GM19238 (cell line): ENCODE measurements at regions not wholly inside any gene's neighbourhood (a gene's known extent, or its start where the extent isn't known, plus 50 kb on each side); places are given as distances from the start of the nearest gene placed in this dataset.

ENCODE experiments used
- DNase-seq: peaks from one replicate; pipeline ENCODE4 v3.0.0; 2011; ENCODE audit warnings: low spot score; ENCODE audit not compliant: insufficient read length

DNA sequence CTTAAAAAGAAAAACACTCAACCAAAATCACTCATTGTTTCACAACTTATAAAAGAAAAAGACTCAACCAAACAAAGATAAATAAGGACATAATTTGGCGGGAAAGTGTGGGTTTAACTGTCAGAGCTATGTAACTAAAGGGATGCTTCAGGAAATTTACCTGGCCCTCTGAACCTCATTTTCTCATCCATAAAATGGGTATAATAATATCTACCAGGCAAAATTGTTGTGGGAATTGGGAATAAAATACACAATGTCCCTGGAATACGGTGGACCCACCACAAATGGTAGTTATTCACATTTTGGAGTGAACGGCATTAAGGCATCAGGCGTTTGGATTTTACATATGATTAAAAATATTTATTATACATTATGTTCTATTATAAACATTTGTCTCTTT is 228.5 kb upstream of the ANKRD55 start:
- no peak for DNase-seq

DNA sequence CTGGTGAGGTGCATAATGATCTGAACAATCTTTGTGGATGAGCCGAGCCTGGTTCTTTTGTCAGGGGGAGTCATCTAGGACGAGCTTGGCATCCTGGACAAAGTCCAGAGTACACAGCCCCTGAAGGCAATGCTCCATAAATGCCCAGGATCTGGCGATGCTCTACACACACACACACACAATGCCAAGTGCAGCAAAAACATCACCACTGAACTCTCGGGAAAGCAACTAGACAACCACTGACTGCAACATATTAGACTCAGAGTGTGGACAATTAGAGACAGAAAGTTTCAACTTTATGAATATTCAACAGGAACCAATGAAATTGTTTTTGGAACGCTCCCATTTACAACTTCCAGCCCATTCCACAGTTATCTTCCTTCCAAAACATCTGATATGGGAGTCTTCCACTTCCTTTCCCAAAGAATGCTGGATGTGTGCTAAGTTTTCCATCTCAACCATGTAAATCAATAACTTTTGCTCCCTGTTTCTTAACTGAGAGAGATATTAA is 227.6 kb upstream of the ANKRD55 start:
- DNase-seq, result no peak

DNA sequence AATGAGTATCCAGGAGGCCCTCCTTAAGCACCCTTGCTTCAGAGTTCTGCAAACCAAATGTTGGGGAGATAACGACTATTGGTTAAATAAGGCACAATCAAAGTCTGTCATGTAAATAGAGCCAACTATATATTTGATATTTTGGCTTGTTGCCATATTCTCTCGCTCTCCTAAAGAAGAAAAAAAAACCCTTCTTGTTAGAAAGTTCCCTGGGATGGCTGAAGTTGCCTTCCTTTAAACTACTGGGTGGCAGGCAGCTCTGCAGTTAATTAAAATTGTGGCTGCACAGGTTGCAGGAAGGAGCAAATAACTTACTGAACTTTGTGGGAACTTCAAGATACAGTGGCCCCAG is 227.0 kb upstream of the ANKRD55 start:
- DNase-seq, result no peak

DNA sequence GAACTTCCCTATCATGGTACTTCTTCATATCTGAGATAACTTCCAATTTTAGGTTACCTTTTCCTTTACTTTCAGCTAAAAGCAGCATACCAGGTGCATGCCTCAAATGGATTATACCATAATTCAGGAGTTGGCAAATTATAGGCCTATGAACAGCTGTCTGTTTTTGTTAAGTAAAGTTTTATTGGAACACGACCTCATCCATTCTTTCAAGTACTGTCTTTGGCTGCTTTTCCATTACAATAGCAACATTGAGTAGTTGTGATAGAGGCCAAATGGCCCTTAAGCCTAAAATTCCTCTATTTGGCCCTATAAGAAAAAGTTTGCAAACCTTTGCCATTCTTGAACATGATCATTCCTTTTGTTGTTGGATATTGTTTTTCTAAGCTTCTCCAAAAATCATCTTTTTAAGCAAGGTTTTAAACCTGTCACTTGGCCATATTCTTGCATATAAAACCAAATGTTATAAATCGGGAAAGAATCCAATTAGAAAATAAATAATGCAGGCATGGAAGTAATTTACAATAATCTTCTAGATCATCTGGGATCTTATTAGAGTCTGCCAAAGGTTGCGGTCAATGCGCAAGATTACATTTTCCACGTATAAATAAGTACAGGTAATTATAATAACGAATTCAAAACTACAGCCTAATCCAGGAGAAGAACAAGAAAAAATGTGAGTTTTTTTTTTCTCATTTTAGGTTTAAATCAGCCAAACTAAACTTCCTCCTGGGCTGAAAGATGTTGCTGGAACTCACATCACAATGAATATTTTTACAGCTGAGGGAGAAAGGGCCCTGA is 226.5 kb upstream of the ANKRD55 start:
- DNase-seq, result no peak

DNA sequence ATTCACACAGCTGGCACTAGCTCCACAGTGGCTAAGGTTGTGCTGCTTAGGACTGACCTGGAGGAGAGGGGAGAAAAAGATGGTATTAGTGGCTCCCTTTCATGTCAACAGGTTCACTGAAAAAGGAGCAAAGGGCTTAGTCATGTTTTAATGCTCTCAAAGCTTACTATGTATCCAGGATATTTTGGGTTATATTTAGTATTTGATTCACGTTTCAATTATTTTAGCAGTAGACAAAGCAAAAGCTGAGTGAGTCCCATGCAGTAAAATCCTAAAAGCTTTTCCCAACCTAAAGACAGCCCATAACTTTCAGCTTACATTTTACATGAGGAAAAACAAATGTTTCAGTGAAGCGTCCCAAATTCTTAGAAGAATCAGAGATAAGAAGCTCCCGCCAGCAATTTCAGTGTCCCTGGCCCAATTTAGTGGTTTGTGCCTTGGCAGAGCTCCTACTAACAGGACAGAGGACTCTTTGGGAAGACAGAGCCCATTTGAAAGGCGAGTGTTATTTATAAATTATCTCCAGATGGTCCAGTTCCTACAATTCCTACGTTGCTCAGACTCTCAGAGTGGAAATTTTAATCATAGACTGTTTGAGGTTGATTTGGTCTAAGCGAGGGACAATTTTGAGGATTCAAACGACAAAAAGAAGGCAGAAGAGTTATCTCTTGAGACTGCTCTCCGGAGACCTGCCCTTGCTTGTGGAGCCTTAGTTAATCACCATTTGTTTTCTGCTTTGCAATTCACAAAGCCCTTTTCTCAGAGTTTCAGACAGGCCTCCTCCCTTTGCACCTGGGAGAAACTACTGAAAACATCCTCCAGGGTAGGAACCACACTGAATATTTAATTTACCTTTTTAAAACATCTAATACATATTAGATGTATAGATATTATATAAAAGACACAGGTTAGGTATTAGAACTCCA is 225.0 kb upstream of the ANKRD55 start:
- DNase-seq, result no peak

DNA sequence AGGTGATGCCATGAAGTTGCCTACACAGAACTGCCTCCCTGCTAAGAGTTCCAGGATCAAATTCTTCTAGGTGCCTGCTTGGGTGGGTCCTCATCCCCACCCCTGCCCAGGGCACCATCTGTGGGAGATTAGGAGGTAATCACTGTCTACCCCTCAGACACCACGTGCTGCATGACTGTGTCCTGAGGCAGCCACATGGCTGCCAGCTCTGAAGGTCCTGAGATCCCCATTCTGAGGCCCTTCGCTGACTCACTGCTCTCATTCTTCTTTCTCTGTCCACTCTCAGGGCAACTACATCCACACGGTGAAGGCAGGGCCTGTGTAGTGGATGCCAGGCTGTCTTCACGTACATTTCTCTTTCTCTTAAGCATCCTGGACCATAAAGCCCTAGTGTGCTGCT is 222.9 kb upstream of the ANKRD55 start:
- DNase-seq, result no peak

DNA sequence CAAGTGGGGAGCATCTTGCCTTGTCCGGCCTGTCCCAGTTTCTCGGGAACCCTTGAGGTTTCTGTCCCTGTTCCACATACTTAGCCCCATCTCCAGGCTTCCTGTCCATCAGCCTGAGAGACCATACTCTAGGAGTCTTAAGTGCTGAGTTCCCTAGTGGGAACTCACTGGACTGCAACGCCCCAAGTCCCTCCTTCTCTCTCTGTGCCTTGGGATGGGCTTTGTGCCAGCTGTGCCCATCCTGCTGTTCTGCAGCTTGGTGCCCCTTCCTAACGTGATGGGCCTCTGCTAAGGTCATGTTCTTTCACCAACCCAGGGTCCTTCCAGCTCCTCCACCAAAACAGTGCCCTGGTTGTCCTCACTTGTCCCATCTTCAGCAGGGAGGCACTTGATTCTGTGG is 222.3 kb upstream of the ANKRD55 start:
- DNase-seq, result no peak

DNA sequence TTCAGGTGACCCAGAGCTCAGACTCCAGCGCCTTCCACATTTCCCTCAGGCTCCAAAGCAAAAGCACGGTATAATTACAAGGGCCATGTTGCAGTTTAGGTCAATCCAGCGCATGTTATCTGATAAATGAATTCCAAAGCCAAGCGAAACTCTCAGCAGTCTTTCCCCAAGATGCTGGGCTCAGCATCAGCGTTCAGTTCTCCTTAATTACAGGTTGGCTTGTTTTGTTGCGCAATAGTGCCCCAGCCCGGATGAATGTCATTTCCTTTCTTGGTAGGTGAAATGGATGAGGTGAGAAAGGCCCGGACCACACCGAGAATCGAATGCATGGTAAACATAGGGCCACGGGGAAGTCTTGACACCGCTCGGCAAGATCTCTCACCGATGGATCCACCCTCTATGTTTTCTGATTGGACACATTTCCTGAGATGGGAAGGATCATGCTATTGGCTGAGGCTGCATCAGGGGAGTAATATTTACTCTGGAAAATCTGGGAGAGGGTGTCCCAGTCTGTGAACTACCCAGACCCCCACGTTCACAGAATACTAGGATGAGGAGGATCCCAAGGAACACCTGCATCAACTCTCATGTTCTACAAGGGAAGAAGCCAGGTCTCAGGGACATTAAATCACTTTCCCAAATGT is 221.2 kb upstream of the ANKRD55 start:
- no peak for DNase-seq

DNA sequence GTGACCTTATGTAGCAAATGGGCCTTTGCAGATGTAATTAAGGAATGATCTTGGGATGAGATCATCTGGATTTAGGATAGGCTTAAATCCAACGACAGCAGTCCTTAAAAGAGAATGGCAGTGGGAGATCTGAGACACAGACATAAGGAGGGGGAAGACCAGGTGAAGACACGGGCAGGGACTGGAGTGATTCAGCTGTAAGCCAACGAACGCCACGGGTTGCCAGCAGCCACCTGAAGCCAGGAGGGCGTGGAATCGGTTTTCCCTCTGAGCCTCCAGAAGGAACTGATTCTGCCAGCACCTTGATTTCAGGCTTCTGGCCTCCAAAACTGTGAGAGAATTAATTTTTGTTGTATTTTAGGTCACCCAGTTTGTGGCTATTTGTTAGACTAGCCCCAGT is 218.6 kb upstream of the ANKRD55 start:
- DNase-seq, result no peak

DNA sequence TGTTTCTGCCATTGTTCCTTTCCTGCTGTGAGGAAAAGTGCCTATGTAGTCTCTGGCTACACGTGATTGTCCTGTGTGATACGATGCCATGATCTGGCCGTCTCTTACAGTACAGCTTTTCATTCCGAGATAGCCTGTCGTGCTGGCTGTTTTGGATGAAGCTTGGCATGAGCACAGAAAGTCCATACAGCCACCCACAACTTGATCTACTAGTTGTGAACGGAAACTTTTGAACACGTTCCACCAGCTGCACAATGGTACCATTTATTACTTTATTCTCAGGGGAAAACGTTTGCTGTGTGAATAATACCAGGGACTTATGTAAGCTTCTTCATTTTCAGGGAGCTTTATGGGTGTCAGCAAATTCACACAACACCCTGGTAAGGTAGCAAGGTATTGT is 217.6 kb upstream of the ANKRD55 start:
- DNase-seq, result no peak

DNA sequence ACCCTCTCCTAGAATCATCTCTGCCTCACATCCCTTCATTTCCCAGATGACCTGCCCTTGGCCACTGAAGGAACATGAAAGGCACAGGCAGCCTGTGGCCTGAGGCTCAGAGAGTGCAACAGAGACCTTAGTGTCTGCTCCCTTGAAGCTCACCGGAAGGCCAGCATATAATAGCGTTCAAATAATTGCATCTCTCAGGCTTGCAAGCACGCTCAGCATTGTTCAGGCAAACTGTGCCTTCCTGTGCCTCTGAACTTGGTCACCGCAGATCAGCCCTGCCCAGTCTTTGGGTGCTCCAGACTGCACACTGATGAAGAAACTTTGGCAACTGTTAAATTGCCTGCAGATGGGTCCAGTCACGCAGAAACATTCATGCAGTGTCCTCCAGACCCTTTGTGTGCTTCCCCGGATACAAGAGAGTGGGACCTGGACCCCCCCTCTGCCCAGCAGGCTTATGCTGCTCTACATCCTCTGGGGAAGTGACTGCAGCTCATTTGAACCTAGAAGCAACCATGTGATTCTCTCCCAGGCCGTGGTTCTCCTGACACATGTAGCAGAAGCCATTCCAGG is 216.0 kb upstream of the ANKRD55 start:
- no peak for DNase-seq

DNA sequence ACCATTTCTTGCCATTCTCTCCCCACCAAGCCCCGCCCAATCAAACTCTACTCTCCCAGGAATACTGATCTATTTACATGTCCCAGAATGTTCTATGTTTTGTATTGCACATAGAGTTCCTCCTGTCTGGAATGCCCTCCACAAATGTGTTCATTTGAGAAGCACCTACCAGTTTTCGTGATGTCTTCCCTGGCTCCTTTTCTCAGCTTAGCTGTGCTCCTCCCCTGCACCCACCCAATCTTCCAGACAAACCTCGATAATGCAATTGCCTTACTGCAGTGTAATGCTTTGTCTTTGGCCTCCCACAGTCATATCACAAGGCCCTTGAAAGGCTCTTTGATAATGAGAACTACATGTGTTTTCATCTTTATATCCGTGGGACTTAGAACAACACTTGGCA is 214.5 kb upstream of the ANKRD55 start:
- no peak for DNase-seq

DNA sequence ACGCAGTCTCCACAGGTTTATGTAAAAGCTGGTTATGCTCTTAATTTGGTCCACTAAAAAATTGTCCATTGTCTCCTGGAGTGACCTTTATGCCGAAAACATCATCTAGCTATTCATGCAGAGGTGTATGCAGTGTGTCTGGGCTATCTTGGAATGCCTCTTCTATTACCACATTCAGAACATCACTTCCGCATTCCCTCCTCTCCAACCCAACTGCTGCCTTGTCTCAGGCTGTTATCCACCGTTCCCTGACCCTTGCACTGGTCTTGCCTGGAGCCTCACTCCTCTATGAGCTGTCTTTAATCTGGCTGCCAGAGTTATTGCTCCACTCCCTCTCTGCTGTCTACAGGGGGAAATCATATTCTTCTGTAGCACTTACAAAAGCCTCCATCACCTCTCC is 214.1 kb upstream of the ANKRD55 start:
- DNase-seq, result no peak

DNA sequence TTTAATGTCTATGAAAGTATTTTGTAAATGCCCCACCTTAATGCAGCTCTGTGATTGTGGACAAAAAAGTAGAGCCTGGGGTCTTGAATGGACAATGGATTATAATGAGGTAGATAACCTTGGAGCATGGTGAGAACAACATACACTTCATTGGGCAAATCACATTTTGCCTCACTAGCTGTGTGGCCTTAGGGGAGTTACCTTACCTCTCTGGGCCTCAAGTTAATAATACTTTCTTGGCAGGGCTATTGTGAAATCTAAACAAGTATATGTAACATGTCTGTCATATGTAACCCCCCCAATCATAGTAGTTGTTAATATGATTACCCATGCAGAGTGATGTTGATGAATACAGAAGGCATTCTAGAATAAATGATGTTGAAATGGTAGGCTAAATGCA is 213.6 kb upstream of the ANKRD55 start:
- DNase-seq, result no peak

DNA sequence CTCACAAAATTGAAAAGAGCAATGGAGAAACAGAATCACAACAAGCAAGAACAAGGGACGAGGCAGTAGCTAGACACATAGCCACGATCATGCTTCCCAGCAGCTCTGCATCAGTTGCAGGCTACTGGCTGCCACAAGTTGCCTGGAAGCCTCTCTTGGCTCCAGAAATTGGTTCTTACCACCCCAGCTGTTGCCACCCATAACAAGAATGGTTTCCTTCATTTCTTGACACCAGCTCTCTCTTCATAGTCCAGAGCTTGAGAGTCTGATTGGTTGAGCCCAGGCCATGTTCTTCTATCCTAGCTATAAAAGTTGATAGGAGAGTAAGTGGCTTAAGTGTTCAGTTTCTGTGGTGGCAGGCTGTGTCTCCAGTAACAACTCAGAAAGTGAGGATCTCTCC is 210.7 kb upstream of the ANKRD55 start:
- no peak for DNase-seq

DNA sequence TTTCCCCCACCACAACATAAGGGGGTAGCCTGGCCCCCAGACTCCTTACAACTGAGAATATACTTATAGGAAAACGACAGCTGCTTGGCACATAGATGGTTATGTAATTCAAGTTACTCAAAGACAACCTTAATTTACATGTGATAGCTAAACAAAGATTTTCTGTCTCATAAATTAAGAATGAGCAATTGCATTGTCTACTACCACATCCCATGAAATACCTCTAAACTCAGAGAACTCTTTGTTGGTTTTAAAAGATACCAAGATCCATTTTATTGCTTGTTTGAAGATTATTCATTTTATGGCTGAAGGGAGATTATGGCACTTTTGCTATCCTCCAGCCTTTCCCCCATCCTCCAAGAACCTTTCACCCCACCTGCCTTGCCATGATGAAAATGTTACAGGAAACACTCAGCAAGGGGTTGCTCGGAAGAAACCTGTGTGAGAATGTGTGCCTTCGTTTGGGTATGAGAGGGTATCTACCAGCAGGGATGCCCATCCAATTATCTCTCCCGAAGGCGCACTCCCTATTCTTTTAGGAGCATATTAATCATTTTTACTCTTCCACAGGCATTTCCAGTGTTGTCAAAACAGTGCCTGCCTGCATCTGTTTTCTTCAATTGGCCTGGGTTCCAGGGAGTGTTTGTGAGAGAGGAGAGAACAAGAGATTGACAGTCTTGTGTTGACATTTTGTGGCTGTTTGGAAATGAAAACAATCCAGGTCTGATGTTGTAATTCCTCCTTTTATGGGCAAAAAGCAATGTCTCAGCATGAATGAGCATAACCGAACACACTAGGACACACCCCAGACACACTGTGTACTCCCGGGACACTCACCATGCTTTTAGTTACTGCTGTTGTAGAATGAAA is 208.0 kb upstream of the ANKRD55 start:
- no peak for DNase-seq

DNA sequence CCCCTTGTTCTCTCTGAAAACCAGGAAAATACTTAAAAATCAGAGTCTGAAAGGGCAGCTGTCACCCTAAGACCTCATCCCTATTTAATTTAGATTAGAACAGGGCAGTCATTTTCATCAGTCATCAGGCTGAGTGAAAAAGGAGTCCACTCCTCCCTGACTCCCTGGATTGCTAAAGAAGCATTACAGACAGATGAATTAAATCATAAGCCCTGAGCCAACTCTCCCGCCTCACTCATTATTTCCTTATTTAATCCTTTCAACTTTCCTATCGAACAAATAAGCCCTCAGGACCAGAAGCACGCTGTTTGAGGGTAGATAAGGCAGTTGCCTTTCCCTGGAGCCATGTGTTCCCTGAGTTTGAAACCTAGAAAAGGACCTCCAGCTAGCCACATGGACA is 201.9 kb upstream of the ANKRD55 start:
- DNase-seq, result no peak

DNA sequence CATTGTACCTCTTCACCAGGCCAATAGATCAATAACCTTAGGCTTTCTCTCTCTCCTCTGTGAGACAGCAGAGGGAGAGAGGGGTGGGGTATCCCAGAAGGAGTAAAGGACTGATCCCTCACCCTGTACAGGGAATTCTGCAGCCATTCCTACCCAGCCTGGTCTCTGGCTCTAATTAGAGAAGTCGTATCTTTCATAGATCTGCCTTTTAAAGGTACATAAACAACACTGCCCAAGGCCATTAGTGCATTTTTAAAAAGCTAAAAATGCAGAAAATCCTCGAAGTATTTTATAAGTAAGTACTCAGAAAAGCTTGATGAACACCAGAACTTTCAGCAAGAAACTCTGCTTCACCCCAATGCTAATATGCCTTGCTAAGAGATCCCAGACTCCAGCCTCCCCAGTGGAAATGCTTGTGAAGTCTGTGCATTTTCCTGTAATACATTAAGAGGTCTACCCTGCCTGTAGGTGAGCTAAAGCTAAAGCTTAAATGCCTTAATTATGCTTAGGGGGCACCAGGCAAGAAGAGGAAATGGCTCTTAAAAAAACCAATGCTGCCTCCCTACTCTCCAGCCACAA is 200.0 kb upstream of the ANKRD55 start:
- DNase-seq, result no peak

DNA sequence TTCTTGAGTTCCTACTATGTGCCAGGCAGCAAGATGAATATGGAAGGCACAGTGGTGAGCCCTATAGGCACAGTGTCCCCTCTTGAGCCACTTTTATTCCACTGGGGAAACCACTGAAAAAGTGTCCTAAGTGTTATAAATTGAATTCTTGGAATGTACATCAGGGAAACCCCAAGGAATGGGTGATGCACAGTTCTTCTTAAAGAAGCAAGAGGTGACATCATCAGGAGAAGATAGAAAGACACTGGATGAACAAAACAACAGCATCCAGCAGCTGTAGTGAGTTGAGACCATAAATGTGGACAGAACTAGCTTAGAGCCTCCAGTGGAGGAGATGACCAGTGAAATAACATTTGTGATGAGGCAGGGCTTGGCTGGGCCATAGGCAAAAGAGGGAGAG is 199.2 kb upstream of the ANKRD55 start:
- no peak for DNase-seq

DNA sequence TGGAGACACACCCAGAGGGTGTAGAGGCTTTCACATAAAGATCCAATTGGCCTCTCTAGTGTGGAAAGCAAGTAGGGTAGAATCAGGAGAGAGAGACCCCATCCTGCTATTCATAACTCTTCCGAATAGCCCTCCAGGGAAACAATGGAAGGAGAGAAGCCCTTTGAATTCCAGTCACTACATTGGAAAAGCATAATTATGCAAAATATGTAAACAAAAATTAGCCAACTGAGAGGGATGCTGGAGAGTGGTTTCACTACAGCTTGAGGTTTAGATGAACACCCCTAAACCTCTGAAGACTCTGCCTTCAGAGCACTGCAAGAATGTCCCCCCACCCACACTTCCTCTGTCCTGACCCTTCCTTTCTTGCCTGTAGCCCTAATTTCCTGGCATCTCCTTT is 197.3 kb upstream of the ANKRD55 start:
- DNase-seq, result no peak
